ENCODE measurements at regions not wholly inside any gene's neighbourhood (a gene's known extent, or its start where the extent isn't known, plus 50 kb on each side); places are given as distances from the start of the nearest gene placed in this dataset.

GRCh38 chr17:13351046-13351445 lies 250.7 kb downstream of the HS3ST3A1 start:
- TF ChIP-seq CTCF (IDR thresholded peaks at IDR 0.05) (no peak), EZH2 (IDR thresholded peaks at IDR 0.05; ENCODE audit: borderline replicate concordance, insufficient read depth, low read depth, low read length, poor library complexity, severe bottlenecking) (no peak)
